ENCODE measurements at regions not wholly inside any gene's neighbourhood (a gene's known extent, or its start where the extent isn't known, plus 50 kb on each side); places are given as distances from the start of the nearest gene placed in this dataset.

DNA sequence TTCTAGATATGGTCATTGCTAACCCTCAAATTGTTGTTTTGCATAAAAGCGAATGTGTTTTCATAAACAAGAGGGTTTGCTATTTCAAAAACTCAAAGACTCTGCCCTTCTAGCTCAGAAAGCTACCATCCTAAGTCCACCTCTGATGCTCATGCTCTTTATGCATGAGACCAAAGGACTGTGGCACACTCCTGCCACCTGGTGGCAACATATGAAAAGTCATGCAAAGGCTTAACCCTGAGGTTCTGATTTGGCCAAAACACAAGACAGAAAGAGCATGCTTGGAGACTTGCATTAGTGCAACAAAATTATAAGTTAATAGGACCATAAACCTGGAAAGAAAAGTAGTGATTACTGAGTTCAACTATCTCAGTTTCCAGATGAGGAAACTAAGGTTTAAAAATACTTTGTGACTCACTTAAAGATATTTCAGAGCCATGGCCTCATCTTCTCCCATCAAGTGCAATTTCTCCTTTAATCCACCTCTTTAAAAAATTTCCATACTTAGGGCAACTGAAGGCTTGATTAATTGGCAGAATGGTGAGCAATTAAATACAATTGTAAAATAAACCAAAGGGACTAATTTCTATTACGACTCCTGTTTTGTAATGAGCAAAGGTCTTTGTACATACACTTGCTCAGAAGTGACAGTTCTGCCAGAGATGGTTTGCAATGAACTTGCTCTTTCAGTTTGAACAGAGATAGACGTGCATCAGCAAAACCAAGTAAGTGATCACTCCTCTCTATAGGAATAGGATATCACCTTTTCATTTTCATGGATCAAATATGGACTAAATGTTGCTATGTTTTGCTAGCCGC is 110.7 kb upstream of the RAD23B start:
- peak in 3 of 4 experiments; percentile 9 to 33 (median 22) for DNase-seq

DNA sequence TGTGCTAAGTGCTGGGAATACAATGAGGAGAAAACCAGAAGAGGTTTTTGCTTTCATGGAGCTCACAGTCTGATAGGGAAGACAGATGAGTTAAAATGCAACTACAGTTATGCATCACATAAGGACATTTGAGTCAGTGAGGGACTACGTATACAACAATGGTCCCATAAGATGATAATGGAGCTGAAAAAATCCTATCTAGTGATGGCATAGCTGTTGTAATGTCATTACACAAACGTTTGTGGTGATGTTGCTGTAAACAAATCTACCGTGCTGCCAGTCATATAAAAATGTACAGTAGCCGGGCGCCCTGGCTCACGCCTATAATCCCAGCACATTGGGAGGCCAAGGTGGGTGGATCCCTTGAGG is 110.1 kb upstream of the RAD23B start:
- DNase-seq, result no peak

DNA sequence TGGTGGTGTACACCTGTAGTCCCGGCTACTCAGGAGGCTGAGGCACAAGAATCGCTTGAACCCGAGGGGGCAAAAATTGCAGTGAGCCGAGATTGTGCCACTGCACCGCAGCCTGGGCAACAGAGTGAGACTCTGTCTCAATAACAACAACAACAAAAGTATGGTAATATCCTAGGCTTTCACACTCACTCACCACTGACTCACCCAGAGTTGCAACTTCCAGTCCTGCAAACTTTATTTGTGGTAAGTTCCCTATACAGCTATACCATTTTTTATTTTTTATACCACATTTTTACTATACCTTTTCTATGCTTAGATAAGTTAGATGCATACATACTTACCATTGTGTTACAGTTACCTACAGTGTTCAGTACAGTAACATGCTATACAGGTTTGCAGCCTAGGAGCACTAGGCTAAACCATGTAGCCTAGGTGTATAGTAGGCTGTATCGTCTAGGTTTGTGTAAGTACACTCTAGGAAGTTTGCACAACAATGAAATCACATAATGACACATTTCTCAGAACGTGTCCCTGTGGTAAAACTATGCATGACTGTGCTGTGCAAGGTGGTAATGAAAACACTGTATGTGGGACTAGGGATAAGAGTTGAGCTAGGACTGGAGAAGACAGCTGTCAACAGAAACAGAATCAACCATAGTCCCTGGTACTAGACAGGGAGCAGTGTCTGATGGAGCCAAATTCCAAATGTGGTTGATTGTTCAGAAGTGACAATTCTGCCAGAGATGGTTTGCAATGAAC is 109.5 kb upstream of the RAD23B start:
- no peak for DNase-seq

DNA sequence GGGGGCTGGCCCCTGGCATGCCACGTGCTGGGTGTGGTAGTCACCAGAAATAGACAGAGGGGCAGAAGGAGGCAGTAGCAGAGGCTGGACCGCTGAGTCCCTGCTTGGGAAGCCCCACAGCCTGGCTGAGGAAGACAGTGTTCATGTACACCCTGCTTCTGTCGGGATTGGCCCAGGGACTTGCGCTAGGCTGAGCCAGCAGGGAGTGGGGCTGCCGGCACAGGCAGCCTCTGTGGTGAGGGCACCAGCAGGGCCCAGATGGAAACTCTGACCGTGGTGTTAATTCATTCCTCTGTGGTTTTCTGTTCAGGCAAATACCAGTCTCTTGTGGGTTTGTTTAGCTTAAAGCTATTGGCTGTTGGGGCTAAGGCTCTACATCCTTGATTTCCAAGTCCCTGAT is 108.6 kb upstream of the RAD23B start:
- no peak for DNase-seq

DNA sequence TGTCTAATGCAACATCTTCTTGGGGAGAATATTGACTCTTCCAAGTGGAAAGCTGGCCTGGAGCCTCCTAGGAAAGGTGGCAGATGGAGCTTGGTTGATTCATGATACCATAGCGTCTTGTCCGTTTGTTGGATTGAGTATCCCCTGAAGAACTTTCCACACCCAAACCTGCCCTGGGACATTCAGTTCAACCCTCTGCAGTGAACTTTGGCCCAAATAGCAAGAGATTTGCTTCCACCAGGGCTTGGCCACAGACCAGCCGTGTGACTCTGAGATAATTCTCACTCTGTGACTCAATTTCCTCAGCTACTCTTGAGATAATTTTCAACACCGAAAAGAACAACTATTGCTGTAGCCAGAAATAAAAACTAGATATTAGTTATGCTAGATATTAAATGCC is 108.0 kb upstream of the RAD23B start:
- DNase-seq, result no peak

DNA sequence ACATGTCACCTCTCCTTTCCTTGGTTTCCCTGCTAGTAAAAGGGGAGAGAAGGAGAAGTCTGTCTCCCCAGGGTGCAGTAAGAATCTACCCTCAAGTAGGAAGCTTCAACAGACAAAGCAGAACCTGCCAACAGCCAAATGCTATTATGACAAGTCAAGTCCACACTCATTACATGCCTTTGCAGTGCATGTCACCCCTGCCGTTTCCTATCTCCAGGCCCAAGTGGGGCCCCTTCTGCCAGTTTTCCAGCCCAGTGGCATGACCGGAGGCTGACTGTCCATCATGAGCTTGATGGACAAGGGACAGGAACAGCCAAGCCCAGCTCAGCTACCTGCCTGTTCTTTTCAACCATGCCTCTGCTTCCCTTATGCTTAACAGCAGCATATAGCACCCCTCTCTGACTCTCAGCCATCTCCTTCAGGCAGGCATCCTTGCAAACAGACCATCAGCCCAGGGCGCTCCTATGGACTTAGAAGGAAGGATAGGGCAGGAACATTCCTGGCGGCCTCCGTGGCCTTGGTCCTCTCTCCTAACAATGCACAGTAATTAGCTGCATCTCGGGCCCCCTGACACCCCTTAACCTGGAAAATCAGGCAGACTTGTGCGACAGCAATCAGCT is 107.2 kb upstream of the RAD23B start:
- no peak for DNase-seq

DNA sequence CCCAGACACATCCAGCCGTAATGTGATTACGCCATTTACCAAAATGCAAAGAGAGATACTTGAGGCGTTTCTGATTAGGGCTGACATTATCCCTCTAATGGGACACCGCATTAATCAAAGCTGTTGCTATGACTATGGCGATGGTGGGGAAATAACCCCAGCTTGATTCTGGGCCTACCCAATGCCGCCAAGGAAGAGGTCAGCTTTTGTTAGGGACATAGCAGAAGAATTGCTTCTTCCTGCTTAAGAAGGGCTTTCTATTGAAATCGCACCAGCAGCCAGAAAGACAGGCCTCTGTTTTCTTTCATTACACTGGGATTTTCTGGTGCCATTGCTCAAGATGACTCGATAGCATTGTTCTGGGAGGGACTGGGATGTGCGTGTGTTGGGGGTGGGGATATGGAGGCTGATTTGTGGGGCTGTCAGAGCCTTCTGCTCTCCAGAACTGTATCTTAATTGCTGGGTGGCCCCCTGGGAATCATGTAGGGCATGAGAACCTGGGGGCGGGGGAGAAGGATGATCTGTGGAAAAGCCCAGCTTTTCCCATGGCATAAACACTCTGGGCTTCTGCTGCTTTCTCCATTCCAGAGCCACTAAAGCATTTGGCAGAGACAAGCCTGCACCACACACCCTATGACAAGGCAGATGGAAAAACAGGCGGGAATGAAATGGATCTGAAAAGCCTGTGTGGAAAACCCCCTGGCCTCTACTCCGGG is 106.5 kb upstream of the RAD23B start:
- no peak for DNase-seq

DNA sequence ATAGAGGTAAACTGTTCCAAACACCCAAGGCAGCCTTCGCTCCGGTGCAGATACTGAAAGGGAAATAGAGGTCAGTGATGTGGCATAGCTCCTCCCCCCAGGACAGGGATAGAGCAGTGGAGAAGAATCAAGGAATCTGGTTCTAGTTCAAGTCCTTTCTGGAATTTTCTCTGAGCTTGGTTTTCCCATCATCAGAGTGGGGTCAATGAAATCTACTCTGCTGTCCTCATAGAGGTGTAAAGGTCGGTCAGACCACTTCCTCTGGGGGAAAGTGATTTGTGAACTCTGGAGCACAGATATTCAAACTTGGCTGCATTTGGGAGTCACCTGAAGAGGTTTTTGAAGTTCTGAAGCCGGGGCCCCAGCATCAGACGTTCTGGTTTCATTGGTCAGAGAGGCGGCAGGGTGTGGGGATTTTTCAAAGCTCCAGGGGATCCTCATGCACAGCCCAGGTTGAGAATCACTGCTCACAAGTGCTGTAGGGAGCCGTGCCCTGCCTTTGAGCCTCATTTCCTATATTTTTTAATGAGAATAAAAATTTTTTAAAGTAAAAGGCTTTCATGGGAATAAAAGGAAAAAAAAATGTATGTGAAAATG is 105.7 kb upstream of the RAD23B start:
- no peak for DNase-seq

DNA sequence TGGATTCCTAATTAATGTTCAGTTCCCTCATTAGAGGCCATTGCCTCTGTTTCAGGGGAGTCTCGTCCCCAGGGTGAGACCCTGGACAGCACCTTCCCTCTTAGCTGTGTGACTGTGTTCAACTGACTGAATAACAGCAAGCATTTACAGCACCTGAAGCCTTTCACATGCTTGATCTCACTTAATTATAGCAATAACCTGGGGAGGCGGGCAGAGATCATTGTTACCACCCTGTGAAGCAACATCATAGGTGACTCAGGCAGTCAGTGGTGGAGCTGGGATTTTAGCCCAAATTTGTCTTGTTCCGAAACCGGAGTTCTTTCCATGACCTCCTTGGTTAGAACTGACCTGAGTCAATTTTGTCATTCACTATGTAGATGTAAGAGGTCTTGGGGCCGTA is 105.2 kb upstream of the RAD23B start:
- no peak for DNase-seq

DNA sequence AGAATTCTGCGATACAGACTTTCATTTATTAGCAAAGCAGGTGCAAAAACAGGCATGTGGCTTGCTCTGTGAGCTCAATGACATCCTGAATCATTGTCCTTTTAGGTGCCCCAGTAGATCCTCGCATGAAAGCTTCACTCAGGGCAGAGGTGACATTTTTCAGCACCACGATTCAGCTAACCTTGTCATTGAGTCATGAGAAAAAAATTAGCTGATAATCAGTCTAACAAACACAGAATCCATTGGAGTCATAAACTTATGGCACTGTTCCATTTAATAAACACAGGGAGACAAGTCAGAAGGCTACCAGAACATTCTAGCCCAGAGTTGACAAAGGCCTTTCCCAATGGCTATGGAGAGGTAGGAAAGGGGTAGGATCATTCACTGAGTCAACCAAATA is 104.8 kb upstream of the RAD23B start:
- DNase-seq, result no peak

DNA sequence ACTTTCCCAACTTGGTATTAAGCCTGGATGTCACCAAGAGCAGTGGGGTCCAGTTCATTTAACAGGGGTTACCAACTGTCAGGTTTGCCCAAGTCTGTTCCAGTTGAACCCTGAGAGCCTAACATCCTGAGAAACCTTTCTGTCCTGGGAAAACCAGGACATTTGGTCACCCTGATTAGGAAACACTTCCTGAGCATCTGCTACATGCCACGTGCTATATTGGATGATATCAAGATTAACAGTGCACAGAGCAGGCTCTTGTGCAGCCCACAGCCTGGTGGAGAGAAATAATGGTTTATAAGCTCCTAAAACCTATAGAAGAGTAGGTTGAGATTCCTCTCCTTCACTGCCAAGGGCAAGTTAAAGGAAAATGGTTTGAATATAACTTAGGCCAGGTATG is 102.9 kb upstream of the RAD23B start:
- DNase-seq, result no peak

DNA sequence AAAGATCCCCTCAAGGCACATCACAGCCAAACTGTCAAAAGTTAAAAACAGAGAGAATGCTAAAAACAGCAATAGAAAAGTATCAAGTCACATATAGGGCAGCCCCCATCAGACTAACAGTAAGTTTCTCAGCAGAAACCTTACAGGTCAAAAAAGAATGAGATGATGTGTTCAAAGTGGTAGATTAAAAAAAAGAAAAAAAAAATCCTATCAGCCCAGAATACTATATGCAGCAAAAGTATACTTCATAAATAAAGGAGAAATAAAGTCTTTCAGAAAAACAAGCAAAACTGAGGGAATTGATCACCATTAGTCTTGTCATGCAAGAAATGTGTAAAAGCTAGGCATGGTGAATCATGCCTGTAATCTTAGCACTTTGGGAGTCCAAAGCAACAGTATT is 99.9 kb upstream of the RAD23B start:
- no peak for DNase-seq

DNA sequence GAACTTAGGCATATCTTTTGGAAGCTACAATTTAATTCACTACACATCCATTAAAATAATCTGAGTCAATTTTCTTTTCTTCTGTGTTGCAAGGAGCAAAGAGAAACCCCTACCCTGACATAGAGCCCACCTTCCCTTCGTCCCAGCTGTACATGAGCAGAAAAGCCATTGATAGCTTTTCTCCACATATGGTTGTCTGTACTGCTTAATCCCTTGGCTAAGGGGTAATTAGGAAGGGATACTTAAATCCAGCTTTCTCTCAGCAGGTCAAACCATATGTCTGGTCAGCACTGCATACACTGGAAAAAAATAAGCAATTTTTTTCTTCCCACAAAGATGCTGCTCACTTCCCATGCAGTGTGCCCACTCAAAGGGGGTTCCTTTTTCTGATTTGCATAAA is 94.7 kb upstream of the RAD23B start:
- no peak for DNase-seq

DNA sequence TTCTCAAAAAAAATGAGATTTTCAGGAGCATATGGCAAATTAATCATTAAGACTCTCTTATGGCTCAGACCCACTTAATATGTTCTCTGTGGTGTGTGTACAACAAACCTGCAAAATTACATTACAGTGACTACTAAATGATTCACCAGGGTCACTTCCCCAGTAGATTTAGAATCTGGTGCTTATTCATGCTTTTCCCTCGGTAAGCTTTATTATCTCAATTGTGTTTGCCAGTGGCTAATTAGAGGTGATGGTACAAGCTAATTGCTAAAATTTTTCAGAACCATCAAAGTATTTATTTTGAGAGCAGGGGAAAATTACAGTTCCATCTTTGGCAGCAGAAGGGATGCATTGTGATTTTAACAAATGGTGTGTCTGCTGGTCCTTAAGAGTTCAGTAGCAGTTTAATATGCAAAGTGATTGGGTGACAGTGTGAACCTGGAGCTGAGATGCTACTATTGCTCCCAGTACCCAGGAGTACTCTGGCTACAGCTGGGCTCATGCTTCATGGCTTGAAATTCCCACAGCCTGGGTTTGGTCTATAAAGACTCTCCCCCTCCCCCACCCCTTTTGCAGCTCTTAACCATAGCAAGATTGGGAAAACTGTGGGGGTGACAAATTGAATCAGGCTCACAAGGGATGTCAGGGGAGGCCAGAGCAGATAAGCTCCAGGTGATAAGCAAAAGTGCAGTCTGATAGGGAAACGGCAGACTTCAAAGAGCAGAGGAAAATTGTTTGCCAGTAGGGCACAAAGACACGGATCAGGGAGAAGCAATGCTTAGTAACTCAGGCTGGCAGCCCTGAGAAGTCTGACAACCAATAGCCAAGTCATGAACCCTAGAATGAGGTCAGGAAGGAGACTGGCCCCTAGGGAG is 92.8 kb upstream of the RAD23B start:
- DNase-seq, result no peak

DNA sequence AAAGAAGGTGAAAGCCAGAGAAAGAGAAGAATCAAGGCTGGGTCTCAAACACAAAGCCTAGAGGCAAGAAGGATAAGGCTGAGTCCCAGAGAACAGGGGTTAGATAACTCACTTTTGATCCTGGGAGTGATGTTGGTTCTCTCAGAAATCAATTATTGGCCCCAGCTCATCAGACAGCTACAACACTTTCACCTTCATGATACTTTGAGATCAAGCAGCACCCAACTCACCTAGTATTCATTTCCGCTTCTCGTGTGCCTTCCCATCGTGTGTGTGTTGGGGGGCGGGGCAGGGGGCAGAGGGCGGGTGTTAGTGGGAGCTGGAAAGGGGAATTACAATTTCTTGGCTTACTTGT is 92.2 kb upstream of the RAD23B start:
- DNase-seq, result no peak

DNA sequence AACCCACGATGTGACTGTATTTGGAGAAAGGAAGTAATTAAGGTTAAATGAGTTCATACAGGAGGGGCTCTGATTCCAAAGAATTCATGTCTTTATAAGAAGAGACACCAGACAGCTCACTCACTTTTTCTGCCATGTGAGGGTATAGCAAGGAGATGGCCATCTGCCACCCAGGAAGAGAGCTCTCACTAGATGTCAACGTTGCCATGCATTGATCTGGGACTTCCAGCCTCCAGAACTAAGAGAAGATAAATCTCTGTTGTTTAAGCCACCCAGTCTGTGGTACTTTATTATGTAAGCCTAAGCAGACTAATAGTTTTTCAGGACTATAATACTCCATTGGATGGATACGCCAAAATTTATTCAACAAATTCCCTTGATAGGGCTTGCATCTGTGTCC is 89.8 kb upstream of the RAD23B start:
- no peak for DNase-seq

DNA sequence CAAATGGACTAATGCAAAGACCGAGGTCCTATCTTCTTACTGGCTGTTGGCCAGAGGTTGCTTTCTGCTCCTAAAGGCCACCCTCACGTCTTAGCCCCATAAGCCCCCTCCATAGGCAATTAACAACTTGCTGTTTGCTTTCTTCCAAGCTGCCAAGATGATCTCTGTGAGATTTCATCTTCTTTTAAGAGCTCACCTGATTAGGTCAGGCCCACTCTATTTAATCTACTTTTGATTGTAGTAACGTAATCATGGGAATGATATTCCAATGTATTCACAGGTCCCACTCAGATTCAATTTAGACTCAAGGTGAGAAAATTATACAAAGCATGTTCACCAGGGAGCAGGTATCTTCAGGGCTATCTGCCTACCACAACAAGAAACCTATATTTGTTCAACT is 84.4 kb upstream of the RAD23B start:
- DNase-seq, result no peak

DNA sequence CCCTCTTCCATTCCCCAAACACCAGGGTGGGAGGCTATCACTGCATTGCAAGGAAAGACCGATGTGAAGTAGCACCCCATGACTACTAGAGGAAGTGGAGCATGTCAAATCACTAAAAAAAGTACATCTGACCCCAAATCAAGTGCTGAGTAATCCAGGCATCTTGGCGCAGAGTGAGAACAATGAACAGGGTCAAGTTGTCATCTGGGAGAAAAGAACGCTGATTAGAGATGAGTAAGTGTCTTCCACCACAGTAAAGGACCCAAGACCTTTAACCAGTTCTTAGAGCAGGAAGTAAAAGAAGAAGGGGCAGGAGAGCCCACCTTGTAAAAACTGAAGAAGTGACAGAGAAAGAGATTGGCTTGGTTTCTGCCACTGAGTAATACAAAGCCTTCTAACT is 75.0 kb upstream of the RAD23B start:
- DNase-seq, result no peak

DNA sequence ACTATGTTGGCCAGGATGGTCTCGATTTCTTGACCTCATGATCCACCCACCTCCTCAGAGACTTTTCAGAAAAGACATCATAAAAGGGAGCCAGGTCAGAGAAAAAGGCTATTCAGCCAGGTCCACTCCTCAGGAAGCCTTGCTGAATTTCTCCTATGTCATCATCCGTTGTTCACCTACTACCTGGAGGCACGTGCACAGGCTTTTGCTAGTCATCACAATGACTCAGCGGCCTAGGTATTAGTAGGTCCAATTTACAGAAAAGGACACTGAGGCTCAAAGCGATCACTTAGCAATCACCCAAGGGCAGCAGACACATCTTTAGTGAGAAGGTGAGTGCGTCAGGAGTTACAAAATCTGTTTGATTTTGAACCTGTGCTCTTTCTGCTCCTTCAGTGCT is 72.3 kb upstream of the RAD23B start:
- DNase-seq, result no peak

DNA sequence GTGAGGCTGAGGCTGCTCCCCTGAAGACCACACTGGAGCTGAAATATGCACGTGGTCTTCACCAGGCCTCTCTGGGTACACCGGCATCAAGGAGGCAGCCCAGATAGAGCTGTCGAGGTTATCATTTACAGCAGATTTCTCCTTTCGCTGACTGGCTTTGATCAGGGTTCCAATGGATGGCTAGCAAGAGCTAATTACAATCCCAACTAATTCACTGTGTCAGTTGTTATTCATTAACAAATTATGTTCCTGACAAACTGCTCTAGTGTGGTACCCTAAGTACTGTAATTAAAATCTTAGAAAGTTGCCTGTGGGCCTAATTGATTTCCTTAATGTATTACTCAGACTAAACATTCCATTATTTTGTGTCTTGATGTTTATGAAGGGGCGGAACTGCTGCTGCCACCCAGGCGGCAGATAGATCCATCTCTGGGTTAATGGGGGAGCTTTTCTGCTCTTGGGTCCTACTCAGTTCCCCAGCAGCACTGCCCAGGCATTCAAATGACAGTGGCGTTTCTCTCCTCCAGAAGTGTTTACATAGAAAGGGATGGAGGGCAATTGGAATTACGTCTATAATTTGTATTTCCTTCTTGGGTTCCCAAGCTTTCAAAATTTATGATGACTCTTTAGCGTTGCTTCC is 71.7 kb upstream of the RAD23B start:
- DNase-seq, result no peak

DNA sequence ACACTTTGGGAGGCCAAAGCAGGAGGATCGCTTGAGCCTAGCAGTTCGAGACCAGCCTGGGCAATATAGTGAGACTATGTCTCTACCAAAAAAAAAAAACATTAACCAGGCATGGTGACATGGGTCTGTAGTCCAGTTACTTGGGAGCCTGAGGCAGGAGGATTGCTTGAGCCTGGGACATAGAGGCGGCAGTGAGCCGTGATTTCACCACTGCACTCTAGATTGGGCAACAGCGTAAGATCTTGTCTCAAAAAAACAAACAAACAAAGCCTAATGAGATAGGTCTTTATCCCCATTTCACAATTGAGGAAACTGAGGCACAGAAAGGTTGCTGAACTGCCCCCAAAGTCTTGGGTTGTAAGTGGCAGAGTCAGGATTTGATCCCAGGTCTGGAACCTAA is 70.5 kb upstream of the RAD23B start:
- no peak for DNase-seq

DNA sequence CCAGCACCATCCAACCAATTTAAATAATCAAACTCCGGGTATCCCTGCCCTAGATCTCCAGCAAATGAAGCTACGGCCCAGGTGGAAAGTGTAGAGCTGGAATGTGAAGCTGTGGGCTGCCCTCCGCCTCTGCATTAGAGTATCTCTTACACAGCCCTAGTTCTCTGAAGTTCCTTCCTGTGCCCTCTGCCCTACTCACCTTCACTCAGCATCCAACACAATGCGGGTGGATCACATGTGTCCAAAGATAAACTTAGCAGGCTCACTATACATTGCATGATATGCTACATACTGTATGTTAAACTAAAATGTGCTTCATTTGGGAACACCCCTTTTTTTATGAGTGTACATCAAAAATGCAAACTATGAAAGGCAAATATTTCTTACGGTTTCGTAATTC is 70.0 kb upstream of the RAD23B start:
- DNase-seq, result no peak
